COLO668 (cell line): ENCODE measurements at regions not wholly inside any gene's neighbourhood (a gene's known extent, or its start where the extent isn't known, plus 50 kb on each side); places are given as distances from the start of the nearest gene placed in this dataset.
A peak's percentile ranks its signal among the peaks of the same experiment; 100 is the strongest.
"Not testable (repeated sequence)": the region's sequence is repeated elsewhere in the genome, so short reads cannot be mapped to it uniquely, and the experiment has no call there.

Source experiments
- DNase-seq: peaks from one replicate; lab custom pipeline; 2025; ENCODE audit not compliant: unreplicated experiment; lab: John Stamatoyannopoulos, UW

GRCh38 chr10:105745596-105746148 is 1104.6 kb downstream of the SORCS3 start:
- no peak for DNase-seq

- DNase-seq: no peak
These were observed 1102.4 kb downstream of the SORCS3 start for GRCh38 chr10:105743343-105744056.

- DNase-seq: no peak
These were observed 1101.8 kb downstream of the SORCS3 start for GRCh38 chr10:105742923-105743322.

GRCh38 chr10:105742184-105742583 is 1101.1 kb downstream of the SORCS3 start:
- peak; percentile 2 for DNase-seq

- DNase-seq: no peak
These were observed 1093.4 kb downstream of the SORCS3 start for GRCh38 chr10:105734479-105734878.

- DNase-seq: no peak
These were observed 1092.8 kb downstream of the SORCS3 start for GRCh38 chr10:105733924-105734323.

- DNase-seq: no peak
These were observed 1088.3 kb downstream of the SORCS3 start for GRCh38 chr10:105729428-105729827.

GRCh38 chr10:105727586-105727985 is 1086.5 kb downstream of the SORCS3 start:
- not testable (repeated sequence) for DNase-seq

GRCh38 chr10:105727131-105727530 is 1086.0 kb downstream of the SORCS3 start:
- DNase-seq: no peak

- DNase-seq: no peak
These were observed 1085.1 kb downstream of the SORCS3 start for GRCh38 chr10:105726149-105726548.

GRCh38 chr10:105725007-105725406 is 1083.9 kb downstream of the SORCS3 start:
- DNase-seq: no peak

- DNase-seq: no peak
These were observed 1077.3 kb downstream of the SORCS3 start for GRCh38 chr10:105718207-105718995.

- no peak for DNase-seq
These were observed 1073.6 kb downstream of the SORCS3 start for GRCh38 chr10:105714728-105715127.

GRCh38 chr10:105707603-105708002 is 1066.5 kb downstream of the SORCS3 start:
- no peak for DNase-seq

- no peak for DNase-seq
These were observed 1065.4 kb downstream of the SORCS3 start for GRCh38 chr10:105706281-105707026.

- DNase-seq: no peak
These were observed 1061.1 kb downstream of the SORCS3 start for GRCh38 chr10:105702211-105702610.

- DNase-seq: no peak
These were observed 1059.1 kb downstream of the SORCS3 start for GRCh38 chr10:105700218-105700617.

GRCh38 chr10:105699504-105699903 is 1058.4 kb downstream of the SORCS3 start:
- DNase-seq: no peak

GRCh38 chr10:105698592-105698991 is 1057.5 kb downstream of the SORCS3 start:
- no peak for DNase-seq

GRCh38 chr10:105697290-105697780 is 1056.2 kb downstream of the SORCS3 start:
- no peak for DNase-seq

GRCh38 chr10:105691811-105692210 is 1050.7 kb downstream of the SORCS3 start:
- no peak for DNase-seq
